Spleen (tissue), 11 donors: ENCODE measurements at regions not wholly inside any gene's neighbourhood (a gene's known extent, or its start where the extent isn't known, plus 50 kb on each side); places are given as distances from the start of the nearest gene placed in this dataset.
"Not testable (repeated sequence)": the region's sequence is repeated elsewhere in the genome, so short reads cannot be mapped to it uniquely, and the experiment has no call there.

Experiments used
- DNase-seq: peaks from one replicate; pipeline ENCODE4 v3.0.0-alpha.2; 2020
- H3K27ac ChIP-seq, 8 donors: fragments of 200-600 bp; sonication (generic) in 7 of 8; 1 replicate in 4 of 8; 2 replicates in 4 of 8; pipeline versions ENCODE4 v1.5.0 to v1.8.0; 2016 to 2021; ENCODE audit warnings: inconsistent platforms in 4 of 8, mild to moderate bottlenecking in 4 of 8, moderate library complexity in 1 of 8
- H3K27me3 ChIP-seq, 7 donors: fragments of 200-600 bp; sonication (generic) in 6 of 7; replicated peaks in 1 of 7; 1 replicate in 4 of 7; 2 replicates in 3 of 7; pipeline versions ENCODE4 v1.5.0 to v1.8.0; 2016 to 2021; ENCODE audit warnings: inconsistent platforms in 3 of 7, mild to moderate bottlenecking in 1 of 7
- H3K36me3 ChIP-seq, 6 donors: fragments of 200-600 bp; sonication (generic) in 5 of 6; 1 replicate in 4 of 6; 2 replicates in 2 of 6; pipeline versions ENCODE4 v1.5.0 to v1.8.0; 2016 to 2021; ENCODE audit warnings: inconsistent platforms in 2 of 6
- H3K4me1 ChIP-seq, 6 donors: fragments of 200-600 bp; sonication (generic) in 5 of 6; 1 replicate in 3 of 6; 2 replicates in 3 of 6; pipeline versions ENCODE4 v1.5.0 to v1.8.0; 2016 to 2021; ENCODE audit warnings: inconsistent platforms in 3 of 6
- H3K4me3 ChIP-seq, 8 donors: fragments of 200-600 bp; sonication (generic) in 7 of 8; 1 replicate in 4 of 8; 2 replicates in 4 of 8; pipeline versions ENCODE4 v1.5.0 to v1.8.0; 2016 to 2021; ENCODE audit warnings: inconsistent platforms in 4 of 8, mild to moderate bottlenecking in 4 of 8, moderate library complexity in 2 of 8
- H3K9me3 ChIP-seq, 8 donors: fragments of 200-600 bp; sonication (generic) in 7 of 8; 1 replicate in 4 of 8; 2 replicates in 4 of 8; pipeline versions ENCODE4 v1.5.0 to v1.8.0; 2016 to 2021; ENCODE audit warnings: inconsistent platforms in 4 of 8
- CTCF ChIP-seq, 11 experiments: fragments of 200-600 bp in 7 of 11; fragments of 450-650 bp in 4 of 11; sonication (generic) in 4 of 11; IDR thresholded peaks in 8 of 11; conservative IDR thresholded peaks in 3 of 11; 1 replicate in 7 of 11; 2 replicates in 4 of 11; pipeline versions ENCODE4 v1.4.0 to v1.8.0; 2016 to 2021; ENCODE audit warnings: antibody characterized with exemption in 11 of 11, inconsistent platforms in 4 of 11, mild to moderate bottlenecking in 1 of 11
- POLR2A ChIP-seq, 3 donors: fragments of 450-650 bp; IDR thresholded peaks; one replicate each; pipeline ENCODE4 v1.5.1; 2017; ENCODE audit warnings: antibody characterized with exemption in 3 of 3, mild to moderate bottlenecking in 1 of 3
- POLR2AphosphoS5 ChIP-seq, 3 donors: sonication (generic); formaldehyde crosslinking; IDR thresholded peaks; one replicate each; pipeline ENCODE4 v1.5.1; 2017; ENCODE audit warnings: antibody characterized with exemption in 3 of 3
- WGBS, 5 donors: extraction: QIAGEN DNeasy Blood & Tissue Kit in 3 of 5; methylation state at CpG; one replicate each; pipeline versions ENCODE4 v1.1.5 to v1.1.7; 2013 to 2018; 5-methylcytosine and 5-hydroxymethylcytosine counted together
- intact Hi-C: fragments of 100-400 bp; cut with DNase I; formaldehyde crosslinking; loops from one replicate; pipeline ENCODE4 v1.15.0; 2023; ENCODE audit warnings: low total_unique reads
- donor health status: healthy with polysubstance abuse.
- donor health status: DM: no; HTN: no; CAD: no; lungs with moderate emphysema.
- donor health status: DM: no; HTN: no; CAD: no.
- donor health status: Bipolar disorder and iron deficiency.
- donor health status: healthy.
- donor health status: DM: no; HTN: no; CAD: no.
- donor health status: DM: yes; HTN: yes; CAD: no.

DNA sequence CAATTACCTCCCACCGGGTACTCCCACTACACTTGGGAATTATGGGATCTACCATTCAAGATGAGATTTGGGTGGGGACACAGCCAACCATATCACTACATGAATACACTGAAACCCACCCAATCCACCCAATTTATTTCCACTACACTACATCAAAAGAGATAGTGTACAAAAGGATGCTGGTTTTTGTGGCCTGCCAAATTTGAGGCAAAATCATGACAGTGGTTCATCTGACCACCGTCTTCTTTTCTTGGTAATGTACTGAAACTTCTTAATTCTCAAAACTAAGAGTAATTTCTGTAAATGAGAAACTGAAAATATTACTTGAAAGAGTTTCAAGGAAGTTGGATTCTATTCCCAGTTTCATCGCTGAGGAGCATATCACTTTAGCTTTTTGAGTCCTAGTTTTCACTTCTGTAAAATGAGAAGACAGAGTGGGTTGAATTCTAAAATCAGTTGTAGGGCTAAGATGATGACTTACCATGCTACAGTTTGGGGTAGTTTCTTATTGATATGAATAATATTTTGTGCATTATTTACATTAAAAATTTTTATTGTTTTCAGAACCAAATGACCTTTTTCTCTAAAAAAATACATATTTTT is 360.4 kb upstream of the CNTN6 start:
- WGBS, 5 donors = 81 to 93% (median 82%) methylated on average over 3 of the region's 3 CpGs
- intact Hi-C loops = no loop called here
- TF ChIP-seq POLR2A (IDR thresholded peaks at IDR 0.05) (no peak), CTCF (IDR thresholded peaks at IDR 0.05 in 8 of 11, conservative IDR thresholded peaks at IDR 0.05 in 3 of 11) (no peak), POLR2AphosphoS5 (IDR thresholded peaks at IDR 0.05) (no peak)

DNA sequence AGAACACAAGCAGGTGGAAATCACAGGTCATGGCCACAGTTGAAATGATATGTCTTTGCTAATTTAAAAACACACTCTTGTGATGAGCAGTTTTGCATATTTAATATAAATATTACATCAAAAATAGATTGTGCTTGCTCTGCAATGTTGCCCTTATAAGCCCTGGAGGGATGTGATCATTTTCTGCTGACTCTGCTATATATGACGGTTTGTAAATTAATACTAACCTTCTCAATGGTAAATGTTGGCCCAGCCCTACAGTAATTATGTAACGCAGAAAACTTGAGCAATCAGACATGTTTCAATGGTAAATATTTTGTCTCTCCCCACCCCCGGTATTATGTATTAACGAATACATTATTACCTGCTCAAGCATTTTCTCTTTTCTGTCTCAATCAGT is 359.5 kb upstream of the CNTN6 start:
- Histone ChIP-seq H3K36me3 (no peaks in the 10 kb centered on the region), H3K4me1 (no peaks in the 10 kb centered on the region), H3K9me3 (peaks cover 0 to 8% (median 0%) of the 10 kb centered on the region in 8 donors), H3K27me3 (no peaks in the 10 kb centered on the region), H3K4me3 (no peak overlapping the region), H3K27ac (no peak overlapping the region)
- no peak for TF ChIP-seq POLR2A (IDR thresholded peaks at IDR 0.05)
- TF ChIP-seq CTCF (IDR thresholded peaks at IDR 0.05 in 8 of 11, conservative IDR thresholded peaks at IDR 0.05 in 3 of 11) = no peak
- no peak for TF ChIP-seq POLR2AphosphoS5 (IDR thresholded peaks at IDR 0.05)
- DNase-seq = no peak
- 85 to 89% (median 87%) methylated on average over 4 of the region's 4 CpGs for WGBS, 5 donors
- intact Hi-C loops = no loop called here

More for the DNA sequence above, 360.4 kb upstream of the CNTN6 start:
- no peak overlapping the region for H3K27ac ChIP-seq
- DNase-seq = no peak
- peaks cover 0 to 8% (median 0%) of the 10 kb centered on the region in 8 donors for H3K9me3 ChIP-seq
- no peaks in the 10 kb centered on the region for H3K36me3 ChIP-seq
- H3K4me1 ChIP-seq = no peaks in the 10 kb centered on the region
- no peaks in the 10 kb centered on the region for H3K27me3 ChIP-seq
- no peak overlapping the region for H3K4me3 ChIP-seq

GRCh38 chr3:757711-758110 is 335.1 kb upstream of the CNTN6 start:
- no peak for DNase-seq
- Histone ChIP-seq H3K4me1 (no peaks in the 10 kb centered on the region), H3K27me3 (no peaks in the 10 kb centered on the region), H3K4me3 (no peak overlapping the region), H3K27ac (no peak overlapping the region), H3K9me3 (peaks cover 0 to 52% (median 21%) of the 10 kb centered on the region in 8 donors), H3K36me3 (no peaks in the 10 kb centered on the region)
- TF ChIP-seq CTCF (IDR thresholded peaks at IDR 0.05 in 8 of 11, conservative IDR thresholded peaks at IDR 0.05 in 3 of 11) (no peak), POLR2A (IDR thresholded peaks at IDR 0.05) (no peak), POLR2AphosphoS5 (IDR thresholded peaks at IDR 0.05) (no peak)
- 74 to 89% (median 79%) methylated on average over 1 to 3 of the region's 3 CpGs for WGBS, 5 donors
- intact Hi-C loops = no loop called here

- no peak for DNase-seq
- Histone ChIP-seq H3K36me3 (no peaks in the 10 kb centered on the region), H3K27me3 (no peaks in the 10 kb centered on the region), H3K9me3 (peaks cover 0 to 38% (median 14%) of the 10 kb centered on the region in 8 donors), H3K4me1 (no peaks in the 10 kb centered on the region), H3K4me3 (no peak overlapping the region), H3K27ac (no peak overlapping the region)
- intact Hi-C loops = no loop called here
- TF ChIP-seq POLR2AphosphoS5 (IDR thresholded peaks at IDR 0.05) (no peak), CTCF (IDR thresholded peaks at IDR 0.05 in 8 of 11, conservative IDR thresholded peaks at IDR 0.05 in 3 of 11) (no peak)
These were observed 333.7 kb upstream of the CNTN6 start for GRCh38 chr3:759106-759505.

GRCh38 chr3:773433-773832 is 319.4 kb upstream of the CNTN6 start:
- H3K27me3 ChIP-seq, H3K4me1 ChIP-seq, intact Hi-C loops, H3K27ac ChIP-seq, H3K36me3 ChIP-seq, H3K4me3 ChIP-seq, DNase-seq: not testable (repeated sequence)
- WGBS, 5 donors = 82 to 93% (median 89%) methylated on average over 3 of the region's 3 CpGs
- peaks cover 0 to 11% (median 2%) of the 10 kb centered on the region in 8 donors for H3K9me3 ChIP-seq
